ENCODE measurements at regions not wholly inside any gene's neighbourhood (a gene's known extent, or its start where the extent isn't known, plus 50 kb on each side); places are given as distances from the start of the nearest gene placed in this dataset.

GRCh38 chr13:33401238-33401637, 115.7 kb upstream of the STARD13 start:
- no peaks in the 10 kb centered on the region for H3K4me1 ChIP-seq
- H3K9me3 ChIP-seq = no peaks in the 10 kb centered on the region
- no peak for DNase-seq
- H3K4me3 ChIP-seq = no peak overlapping the region
- no peaks in the 10 kb centered on the region for H3K36me3 ChIP-seq
- intact Hi-C loops (cut with DNase I; ENCODE audit: low total_unique reads) = no loop called here
- H3K27ac ChIP-seq = no peak overlapping the region
- TF ChIP-seq POLR2A (IDR thresholded peaks at IDR 0.05) (no peak), CTCF (IDR thresholded peaks at IDR 0.05) (no peak)
- no peaks in the 10 kb centered on the region for H3K27me3 ChIP-seq

GRCh38 chr13:33402975-33403374, 117.4 kb upstream of the STARD13 start:
- Histone ChIP-seq H3K9me3 (no peaks in the 10 kb centered on the region), H3K27me3 (no peaks in the 10 kb centered on the region), H3K4me3 (no peak overlapping the region), H3K27ac (peak overlapping the region; percentile 61 to 66), H3K36me3 (no peaks in the 10 kb centered on the region), H3K4me1 (no peaks in the 10 kb centered on the region)
- intact Hi-C loops (cut with DNase I; ENCODE audit: low total_unique reads) = no loop called here
- DNase-seq = no peak
- TF ChIP-seq POLR2A (IDR thresholded peaks at IDR 0.05) (no peak), CTCF (IDR thresholded peaks at IDR 0.05) (no peak)

GRCh38 chr13:33403807-33404362, 118.3 kb upstream of the STARD13 start:
- H3K9me3 ChIP-seq = no peaks in the 10 kb centered on the region
- no peaks in the 10 kb centered on the region for H3K4me1 ChIP-seq
- intact Hi-C loops (cut with DNase I; ENCODE audit: low total_unique reads) = no loop called here
- peak overlapping the region; percentile 61 to 66 for H3K27ac ChIP-seq
- no peaks in the 10 kb centered on the region for H3K27me3 ChIP-seq
- no peaks in the 10 kb centered on the region for H3K36me3 ChIP-seq
- no peak overlapping the region for H3K4me3 ChIP-seq
- TF ChIP-seq CTCF (IDR thresholded peaks at IDR 0.05) = no peak
- TF ChIP-seq POLR2A (IDR thresholded peaks at IDR 0.05) = no peak
- no peak for DNase-seq

- Histone ChIP-seq H3K27ac (no peak overlapping the region), H3K4me1 (no peaks in the 10 kb centered on the region), H3K27me3 (no peaks in the 10 kb centered on the region), H3K4me3 (no peak overlapping the region), H3K36me3 (no peaks in the 10 kb centered on the region), H3K9me3 (no peaks in the 10 kb centered on the region)
- no peak for DNase-seq
- no peak for TF ChIP-seq POLR2A (IDR thresholded peaks at IDR 0.05)
- TF ChIP-seq CTCF (IDR thresholded peaks at IDR 0.05) = no peak
- intact Hi-C loops (cut with DNase I; ENCODE audit: low total_unique reads) = no loop called here
These were observed 119.8 kb upstream of the STARD13 start for GRCh38 chr13:33405371-33405770.

- DNase-seq = no peak
- H3K4me1 ChIP-seq = no peaks in the 10 kb centered on the region
- no peak overlapping the region for H3K4me3 ChIP-seq
- no peak overlapping the region for H3K27ac ChIP-seq
- H3K9me3 ChIP-seq = no peaks in the 10 kb centered on the region
- no peaks in the 10 kb centered on the region for H3K27me3 ChIP-seq
- H3K36me3 ChIP-seq = no peaks in the 10 kb centered on the region
- intact Hi-C loops (cut with DNase I; ENCODE audit: low total_unique reads) = no loop called here
- TF ChIP-seq POLR2A (IDR thresholded peaks at IDR 0.05) (no peak), CTCF (IDR thresholded peaks at IDR 0.05) (no peak)
These were observed 124.3 kb upstream of the STARD13 start for GRCh38 chr13:33409673-33410510.

Measured in uterus (tissue), 3 donors.